DND-41 (cell line): ENCODE measurements at regions not wholly inside any gene's neighbourhood (a gene's known extent, or its start where the extent isn't known, plus 50 kb on each side); places are given as distances from the start of the nearest gene placed in this dataset.

ENCODE experiments used
- EZH2 ChIP-seq: IDR thresholded peaks from 3 replicates; pipeline ENCODE4 v1.6.1; 2012; ENCODE audit warnings: borderline replicate concordance, low read depth, mild to moderate bottlenecking, moderate library complexity, low read length, inconsistent platforms; ENCODE audit not compliant: severe bottlenecking
- TF ChIP-seq, protein P1 (sequence below): IDR thresholded peaks from 2 replicates; pipeline ENCODE4 v1.5.1; 2012; ENCODE audit warnings: borderline replicate concordance, low read length, moderate library complexity, mild to moderate bottlenecking; ENCODE audit not compliant: poor library complexity, severe bottlenecking; ENCODE audit errors: extremely low read depth

DNA sequence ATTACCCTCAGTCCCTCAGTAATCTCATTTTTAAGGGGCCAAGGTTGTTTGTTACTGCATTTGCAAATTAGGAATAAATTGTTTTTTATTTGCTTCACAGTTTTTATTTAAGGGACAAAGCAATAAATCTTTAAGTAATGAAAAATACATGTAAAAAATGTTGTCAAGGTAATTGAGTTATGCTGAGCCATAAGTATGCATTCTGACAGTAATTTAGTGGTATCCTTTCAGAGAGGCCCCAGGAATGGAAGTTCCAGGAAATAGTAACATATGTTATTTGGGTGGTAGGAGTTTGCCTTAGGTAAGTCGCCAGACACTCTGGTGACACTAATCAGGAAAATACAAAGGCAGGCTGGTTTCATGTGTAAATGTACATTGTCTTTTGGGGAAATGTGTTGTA, 1787.9 kb upstream of the WWC1 start:
- TF ChIP-seq, protein P1, sequence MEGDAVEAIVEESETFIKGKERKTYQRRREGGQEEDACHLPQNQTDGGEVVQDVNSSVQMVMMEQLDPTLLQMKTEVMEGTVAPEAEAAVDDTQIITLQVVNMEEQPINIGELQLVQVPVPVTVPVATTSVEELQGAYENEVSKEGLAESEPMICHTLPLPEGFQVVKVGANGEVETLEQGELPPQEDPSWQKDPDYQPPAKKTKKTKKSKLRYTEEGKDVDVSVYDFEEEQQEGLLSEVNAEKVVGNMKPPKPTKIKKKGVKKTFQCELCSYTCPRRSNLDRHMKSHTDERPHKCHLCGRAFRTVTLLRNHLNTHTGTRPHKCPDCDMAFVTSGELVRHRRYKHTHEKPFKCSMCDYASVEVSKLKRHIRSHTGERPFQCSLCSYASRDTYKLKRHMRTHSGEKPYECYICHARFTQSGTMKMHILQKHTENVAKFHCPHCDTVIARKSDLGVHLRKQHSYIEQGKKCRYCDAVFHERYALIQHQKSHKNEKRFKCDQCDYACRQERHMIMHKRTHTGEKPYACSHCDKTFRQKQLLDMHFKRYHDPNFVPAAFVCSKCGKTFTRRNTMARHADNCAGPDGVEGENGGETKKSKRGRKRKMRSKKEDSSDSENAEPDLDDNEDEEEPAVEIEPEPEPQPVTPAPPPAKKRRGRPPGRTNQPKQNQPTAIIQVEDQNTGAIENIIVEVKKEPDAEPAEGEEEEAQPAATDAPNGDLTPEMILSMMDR = no peak
- no peak for TF ChIP-seq EZH2
